Neural progenitor cell (in vitro differentiated cells): ENCODE measurements at regions not wholly inside any gene's neighbourhood (a gene's known extent, or its start where the extent isn't known, plus 50 kb on each side); places are given as distances from the start of the nearest gene placed in this dataset.

Source experiments
- DNase-seq: peaks from one replicate; pipeline ENCODE4 v3.0.0-alpha.2; 2016; ENCODE audit warnings: low spot score
- H2AFZ ChIP-seq: fragments of 200-600 bp; sonication (generic); replicated peaks from 2 replicates; pipeline ENCODE4 v1.6.1; 2016; ENCODE audit warnings: antibody characterized with exemption
- H3F3A ChIP-seq: fragments of 200-600 bp; sonication (generic); 2 replicates; pipeline ENCODE4 v1.6.1; 2016; ENCODE audit warnings: antibody characterized with exemption, low read depth
- H3K27ac ChIP-seq: fragments of 200-600 bp; sonication (generic); 2 replicates; pipeline ENCODE4 v1.5.1; 2016; ENCODE audit warnings: mild to moderate bottlenecking
- H3K27me3 ChIP-seq: fragments of 200-600 bp; sonication (generic); 2 replicates; pipeline ENCODE4 v1.6.1; 2016; ENCODE audit warnings: mild to moderate bottlenecking, moderate library complexity
- H3K36me3 ChIP-seq: fragments of 200-600 bp; sonication (generic); 2 replicates; pipeline ENCODE4 v1.5.1; 2016
- H3K4me1 ChIP-seq: fragments of 200-600 bp; sonication (generic); 2 replicates; pipeline ENCODE4 v1.6.1; 2016; ENCODE audit warnings: mixed run types
- H3K4me2 ChIP-seq: fragments of 200-600 bp; sonication (generic); 2 replicates; pipeline ENCODE4 v1.6.1; 2016
- H3K4me3 ChIP-seq: fragments of 200-600 bp; sonication (generic); 2 replicates; pipeline ENCODE4 v1.5.1; 2016
- H3K79me2 ChIP-seq: fragments of 200-600 bp; sonication (generic); 2 replicates; pipeline ENCODE4 v1.6.1; 2016; ENCODE audit warnings: low read depth
- H3K9ac ChIP-seq: fragments of 200-600 bp; sonication (generic); 2 replicates; pipeline ENCODE4 v1.6.1; 2016
- H3K9me3 ChIP-seq: fragments of 200-600 bp; sonication (generic); 2 replicates; pipeline ENCODE4 v1.5.1; 2016; ENCODE audit warnings: low read depth
- H4K20me1 ChIP-seq: fragments of 200-600 bp; sonication (generic); 2 replicates; pipeline ENCODE4 v1.6.1; 2016; ENCODE audit warnings: low read depth
- H3K27ac Mint-ChIP-seq: 3 replicates; pipeline ENCODE4 v1.8.0; 2021; ENCODE audit warnings: mixed read lengths
- H3K27me3 Mint-ChIP-seq: 2 replicates; pipeline ENCODE4 v1.8.0; 2022; ENCODE audit warnings: low read depth, mild to moderate bottlenecking, inconsistent platforms, moderate library complexity, mixed read lengths; ENCODE audit not compliant: insufficient read depth
- H3K36me3 Mint-ChIP-seq: 3 replicates; pipeline ENCODE4 v1.8.0; 2021; ENCODE audit warnings: mixed read lengths
- H3K4me1 Mint-ChIP-seq: 3 replicates; pipeline ENCODE4 v1.8.0; 2021; ENCODE audit warnings: mixed read lengths
- H3K4me3 Mint-ChIP-seq: 3 replicates; pipeline ENCODE4 v1.8.0; 2021; ENCODE audit warnings: mild to moderate bottlenecking, moderate library complexity, mixed read lengths
- H3K9me3 Mint-ChIP-seq: 3 replicates; pipeline ENCODE4 v1.8.0; 2020; ENCODE audit warnings: mixed read lengths
- CTCF ChIP-seq: fragments of 200-600 bp; sonication (generic); IDR thresholded peaks from 2 replicates; pipeline ENCODE4 v1.5.1; 2017; ENCODE audit warnings: antibody characterized with exemption, mild to moderate bottlenecking
- EZH2 ChIP-seq: fragments of 200-600 bp; sonication (generic); IDR thresholded peaks from 2 replicates; pipeline ENCODE4 v1.6.1; 2017; ENCODE audit warnings: antibody characterized with exemption, mild to moderate bottlenecking, moderate library complexity
- EZH2phosphoT487 ChIP-seq: fragments of 200-600 bp; sonication (generic); IDR thresholded peaks from 2 replicates; pipeline ENCODE4 v1.6.1; 2017; ENCODE audit warnings: antibody characterized with exemption

GRCh38 chr14:51455041-51455835, 196.5 kb upstream of the FRMD6 start:
- no peaks in the 10 kb centered on the region for H3K36me3 Mint-ChIP-seq
- H3K4me1 ChIP-seq, result no peaks in the 10 kb centered on the region
- H3K4me2 ChIP-seq, result no peak overlapping the region
- H3K27ac Mint-ChIP-seq, result no peak overlapping the region
- no peak overlapping the region for H3K27ac ChIP-seq
- H3K36me3 ChIP-seq, result no peaks in the 10 kb centered on the region
- H3K27me3 ChIP-seq, result no peaks in the 10 kb centered on the region
- H2AFZ ChIP-seq, result no peak overlapping the region
- H3K9me3 Mint-ChIP-seq, result peaks cover 4% of the 10 kb centered on the region
- no peak overlapping the region for H3K9ac ChIP-seq
- no peak for DNase-seq
- H3K27me3 Mint-ChIP-seq, result peaks cover 6% of the 10 kb centered on the region
- no peaks in the 10 kb centered on the region for H3K4me1 Mint-ChIP-seq
- no peaks in the 10 kb centered on the region for H4K20me1 ChIP-seq
- H3K9me3 ChIP-seq, result no peaks in the 10 kb centered on the region
- H3K4me3 ChIP-seq, result no peak overlapping the region
- H3K79me2 ChIP-seq, result no peaks in the 10 kb centered on the region
- no peaks in the 10 kb centered on the region for H3F3A ChIP-seq
- TF ChIP-seq EZH2phosphoT487, result no peak
- no peak for TF ChIP-seq EZH2
- TF ChIP-seq CTCF, result no peak
- H3K4me3 Mint-ChIP-seq, result no peak overlapping the region

- no peak overlapping the region for H3K9ac ChIP-seq
- no peaks in the 10 kb centered on the region for H3K4me1 ChIP-seq
- no peaks in the 10 kb centered on the region for H3K9me3 ChIP-seq
- no peaks in the 10 kb centered on the region for H3K36me3 ChIP-seq
- no peak overlapping the region for H3K4me2 ChIP-seq
- DNase-seq, result no peak
- Mint-ChIP-seq H3K4me1 (no peaks in the 10 kb centered on the region), H3K27me3 (peaks cover 6% of the 10 kb centered on the region), H3K9me3 (peaks cover 4% of the 10 kb centered on the region), H3K27ac (no peak overlapping the region), H3K4me3 (no peak overlapping the region), H3K36me3 (no peaks in the 10 kb centered on the region)
- H3F3A ChIP-seq, result no peaks in the 10 kb centered on the region
- no peaks in the 10 kb centered on the region for H3K79me2 ChIP-seq
- no peak overlapping the region for H3K27ac ChIP-seq
- H3K27me3 ChIP-seq, result no peaks in the 10 kb centered on the region
- no peak overlapping the region for H3K4me3 ChIP-seq
- TF ChIP-seq EZH2, result no peak
- no peak for TF ChIP-seq EZH2phosphoT487
- TF ChIP-seq CTCF, result no peak
- no peak overlapping the region for H2AFZ ChIP-seq
- H4K20me1 ChIP-seq, result no peaks in the 10 kb centered on the region
These were observed 193.7 kb upstream of the FRMD6 start for GRCh38 chr14:51457843-51458562.

- Histone ChIP-seq H4K20me1 (no peaks in the 10 kb centered on the region), H3K9ac (no peak overlapping the region), H3K27me3 (no peaks in the 10 kb centered on the region), H3F3A (no peaks in the 10 kb centered on the region), H3K79me2 (no peaks in the 10 kb centered on the region), H3K4me1 (no peaks in the 10 kb centered on the region), H3K27ac (no peak overlapping the region), H3K4me3 (no peak overlapping the region), H3K36me3 (no peaks in the 10 kb centered on the region), H3K4me2 (no peak overlapping the region), H3K9me3 (no peaks in the 10 kb centered on the region), H2AFZ (no peak overlapping the region)
- Mint-ChIP-seq H3K9me3 (peaks cover 4% of the 10 kb centered on the region), H3K27me3 (peaks cover 6% of the 10 kb centered on the region), H3K4me1 (no peaks in the 10 kb centered on the region), H3K4me3 (no peak overlapping the region), H3K27ac (no peak overlapping the region), H3K36me3 (no peaks in the 10 kb centered on the region)
- no peak for TF ChIP-seq EZH2
- TF ChIP-seq CTCF, result no peak
- TF ChIP-seq EZH2phosphoT487, result no peak
- no peak for DNase-seq
These were observed 193.2 kb upstream of the FRMD6 start for GRCh38 chr14:51458563-51458955.
